OCI-LY3 (cell line): ENCODE measurements at regions not wholly inside any gene's neighbourhood (a gene's known extent, or its start where the extent isn't known, plus 50 kb on each side); places are given as distances from the start of the nearest gene placed in this dataset.

Experiments used
- CTCF ChIP-seq: fragments of 200-600, 300-600 bp; sonication (generic); IDR thresholded peaks from 2 replicates; pipeline ENCODE4 v1.5.1; 2014; ENCODE audit warnings: antibody characterized with exemption, low read length, low read depth
- EZH2phosphoT487 ChIP-seq: fragments of 200-600 bp; shearing (Covaris generic); IDR thresholded peaks from 2 replicates; pipeline ENCODE4 v1.6.1; 2018; ENCODE audit warnings: antibody characterized with exemption, mixed run types, low read depth

GRCh38 chr5:141790630-141791029, 87.6 kb downstream of the PCDH1 start:
- no peak for TF ChIP-seq CTCF
- TF ChIP-seq EZH2phosphoT487: no peak
